H1 (cell line): ENCODE measurements at regions not wholly inside any gene's neighbourhood (a gene's known extent, or its start where the extent isn't known, plus 50 kb on each side); places are given as distances from the start of the nearest gene placed in this dataset.

Experiments
- CTCF ChIA-PET: fragments of 300-600 bp; sonication (Branson Sonifier 250); formaldehyde crosslinking; loops from one replicate; lab custom pipeline; 2021; ENCODE audit not compliant: partially characterized antibody; lab: Charles Lee
- POLR2A ChIA-PET: fragments of 300-600 bp; sonication (Branson Sonifier 250); formaldehyde crosslinking; loops from one replicate; lab custom pipeline; 2021; ENCODE audit warnings: inconsistent platforms; ENCODE audit not compliant: partially characterized antibody; lab: Charles Lee
- DNase-seq, 2 experiments: peaks; one replicate each; pipeline versions ENCODE4 v3.0.0 to v3.0.0-alpha.2; 2010 to 2022; ENCODE audit warnings: low spot score in 2 of 2, low read depth in 1 of 2, mixed read lengths in 1 of 2
- FAIRE-seq: peaks from 2 replicates; lab custom pipeline; 2011; peaks lifted over from hg19 to GRCh38; lab: Jason Lieb, UNC
- H2AFZ ChIP-seq: 2 replicates; pipeline ENCODE4 v1.8.1; 2012; ENCODE audit warnings: low read length, inconsistent platforms
- H2AK5ac ChIP-seq: 2 replicates; pipeline ENCODE4 v1.6.1; 2013; ENCODE audit warnings: low read depth, low read length
- H2BK120ac ChIP-seq: replicated peaks from 2 replicates; pipeline ENCODE3; 2013; ENCODE audit warnings: low read depth, low read length, inconsistent platforms
- H2BK12ac ChIP-seq: 2 replicates; pipeline ENCODE4 v1.6.1; 2013; ENCODE audit warnings: low read depth, low read length
- H2BK15ac ChIP-seq: 2 replicates; pipeline ENCODE4 v1.6.1; 2013; ENCODE audit warnings: low read length
- H2BK20ac ChIP-seq: 2 replicates; pipeline ENCODE4 v1.6.1; 2013; ENCODE audit warnings: low read length
- H2BK5ac ChIP-seq: 2 replicates; pipeline ENCODE4 v1.6.1; 2013; ENCODE audit warnings: low read depth, low read length
- H3K14ac ChIP-seq: 2 replicates; pipeline ENCODE4 v1.6.1; 2013; ENCODE audit warnings: inconsistent platforms; ENCODE audit not compliant: insufficient read length
- H3K18ac ChIP-seq: 2 replicates; pipeline ENCODE4 v1.6.1; 2013; ENCODE audit warnings: low read length; ENCODE audit errors: extremely low read depth
- H3K23ac ChIP-seq: 2 replicates; pipeline ENCODE4 v1.6.1; 2013; ENCODE audit warnings: inconsistent platforms; ENCODE audit not compliant: insufficient read length
- H3K23me2 ChIP-seq: 2 replicates; pipeline ENCODE4 v1.6.1; 2013; ENCODE audit warnings: low read depth, low read length
- H3K27ac ChIP-seq: 2 replicates; pipeline ENCODE4 v1.6.1; 2011; ENCODE audit warnings: low read depth, low read length, inconsistent platforms
- H3K27me3 ChIP-seq, 4 experiments: replicated peaks in 1 of 4; 1 replicate in 1 of 4; 2 replicates in 3 of 4; pipeline versions ENCODE4 v1.6.1 to v1.8.1; 2011 to 2013; ENCODE audit warnings: low read length in 3 of 4, mild to moderate bottlenecking in 3 of 4, inconsistent platforms in 2 of 4, mixed read lengths in 2 of 4, moderate library complexity in 1 of 4; ENCODE audit not compliant: control insufficient read depth in 3 of 4, insufficient read depth in 3 of 4; ENCODE audit errors: extremely low read depth in 1 of 4
- H3K36me3 ChIP-seq, 4 experiments: 2 replicates each; pipeline versions ENCODE4 v1.6.1 to v1.8.1; 2011 to 2013; ENCODE audit warnings: mild to moderate bottlenecking in 4 of 4, low read length in 3 of 4, moderate library complexity in 2 of 4, control low read depth in 1 of 4, inconsistent platforms in 1 of 4; ENCODE audit not compliant: insufficient read depth in 4 of 4, control insufficient read depth in 2 of 4
- H3K4ac ChIP-seq: replicated peaks from 2 replicates; pipeline ENCODE3; 2013; ENCODE audit warnings: low read length, low read depth, mixed read lengths, inconsistent platforms; ENCODE audit not compliant: insufficient read length
- H3K4me1 ChIP-seq, 4 experiments: replicated peaks in 1 of 4; 1 replicate in 1 of 4; 2 replicates in 3 of 4; pipeline versions ENCODE4 v1.6.1 to v1.8.1; 2011 to 2013; ENCODE audit warnings: low read length in 3 of 4, inconsistent platforms in 2 of 4, mixed read lengths in 1 of 4; ENCODE audit not compliant: insufficient read depth in 4 of 4, control insufficient read depth in 3 of 4
- H3K4me2 ChIP-seq, 2 experiments: 2 replicates each; pipeline versions ENCODE4 v1.6.1 to v1.8.1; 2011 to 2013; ENCODE audit warnings: low read depth in 2 of 2, low read length in 2 of 2, control low read depth in 1 of 2, inconsistent platforms in 1 of 2, mild to moderate bottlenecking in 1 of 2; ENCODE audit not compliant: insufficient read depth in 1 of 2
- H3K4me3 ChIP-seq, 4 experiments: fragments of 200-600, 300-600 bp in 1 of 4; sonication (generic), shearing (Covaris generic), sonication (Bioruptor Twin) in 1 of 4; 2 replicates each; pipeline versions ENCODE4 v1.5.1 to v1.8.1; 2011 to 2016; ENCODE audit warnings: low read length in 4 of 4, low read depth in 3 of 4, control low read depth in 2 of 4, inconsistent platforms in 2 of 4, mild to moderate bottlenecking in 2 of 4, mixed read lengths in 1 of 4, moderate library complexity in 1 of 4; ENCODE audit not compliant: insufficient read depth in 2 of 4; ENCODE audit errors: extremely low read depth in 1 of 4
- H3K56ac ChIP-seq: replicated peaks from 2 replicates; pipeline ENCODE3; 2013; ENCODE audit warnings: low read depth, mild to moderate bottlenecking, mixed read lengths, low read length, inconsistent platforms; ENCODE audit not compliant: insufficient read length
- H3K79me1 ChIP-seq: 2 replicates; pipeline ENCODE4 v1.6.1; 2013; ENCODE audit warnings: low read depth, low read length, control low read depth
- H3K79me2 ChIP-seq, 2 experiments: 2 replicates each; pipeline versions ENCODE4 v1.6.1 to v1.8.1; 2012 to 2013; ENCODE audit warnings: low read length in 2 of 2, mild to moderate bottlenecking in 2 of 2, inconsistent platforms in 1 of 2; ENCODE audit not compliant: insufficient read depth in 2 of 2, control insufficient read depth in 1 of 2
- H3K9ac ChIP-seq, 4 experiments: replicated peaks in 1 of 4; 1 replicate in 1 of 4; 2 replicates in 3 of 4; pipeline versions ENCODE4 v1.6.1 to v1.8.1; 2011 to 2013; ENCODE audit warnings: low read depth in 3 of 4, low read length in 3 of 4, control low read depth in 2 of 4, mild to moderate bottlenecking in 2 of 4, moderate library complexity in 2 of 4, inconsistent platforms in 1 of 4; ENCODE audit errors: extremely low read depth in 1 of 4
- H3K9me3 ChIP-seq, 2 experiments: 2 replicates each; pipeline versions ENCODE4 v1.6.1 to v1.8.1; 2012 to 2013; ENCODE audit warnings: mild to moderate bottlenecking in 2 of 2, moderate library complexity in 2 of 2, control low read depth in 1 of 2, inconsistent platforms in 1 of 2, low read depth in 1 of 2, low read length in 1 of 2, mixed read lengths in 1 of 2; ENCODE audit not compliant: insufficient read depth in 2 of 2
- H4K20me1 ChIP-seq, 2 experiments: replicated peaks in 1 of 2; 2 replicates each; pipeline versions ENCODE3 to v1.8.1; 2011 to 2013; ENCODE audit warnings: inconsistent platforms in 2 of 2, low read length in 2 of 2, mild to moderate bottlenecking in 1 of 2; ENCODE audit not compliant: insufficient read depth in 2 of 2, control insufficient read depth in 1 of 2
- H4K5ac ChIP-seq: 2 replicates; pipeline ENCODE4 v1.6.1; 2013; ENCODE audit warnings: low read length, low read depth, mixed read lengths, inconsistent platforms; ENCODE audit not compliant: insufficient read length
- H4K8ac ChIP-seq: 2 replicates; pipeline ENCODE4 v1.8.0; 2013; ENCODE audit warnings: mild to moderate bottlenecking, moderate library complexity, low read length, inconsistent platforms; ENCODE audit not compliant: insufficient read depth; ENCODE audit errors: extremely low read depth
- H4K91ac ChIP-seq: replicated peaks from 2 replicates; pipeline ENCODE3; 2013; ENCODE audit warnings: low read length, mixed read lengths, inconsistent platforms; ENCODE audit not compliant: insufficient read length
- ASH2L ChIP-seq: fragments of 200-600, 300-600 bp; sonication (generic); IDR thresholded peaks from one replicate; pipeline ENCODE4 v1.7.1; 2017; ENCODE audit warnings: low read length
- BRCA1 ChIP-seq: IDR thresholded peaks from 2 replicates; pipeline ENCODE4 v1.6.1; 2012; ENCODE audit warnings: low read depth, low read length, improper control_type of control experiment
- CEBPB ChIP-seq: IDR thresholded peaks from 2 replicates; pipeline ENCODE4 v1.6.1; 2012; ENCODE audit warnings: low read depth, low read length
- CREB1 ChIP-seq: IDR thresholded peaks from 2 replicates; pipeline ENCODE4 v1.6.1; 2012; ENCODE audit warnings: inconsistent platforms
- EP300 ChIP-seq, 2 experiments: IDR thresholded peaks; 1 replicate in 1 of 2; 2 replicates in 1 of 2; pipeline ENCODE4 v1.6.1; 2011 to 2012; ENCODE audit warnings: low read depth in 2 of 2, low read length in 2 of 2, mild to moderate bottlenecking in 2 of 2, borderline replicate concordance in 1 of 2, inconsistent platforms in 1 of 2, moderate library complexity in 1 of 2
- GTF2F1 ChIP-seq: IDR thresholded peaks from 2 replicates; pipeline ENCODE4 v1.6.1; 2012; ENCODE audit warnings: low read depth, low read length, improper control_type of control experiment, borderline replicate concordance
- HDAC2 ChIP-seq, 2 experiments: fragments of 300-600 bp in 1 of 2; sonication (generic) in 1 of 2; IDR thresholded peaks; 2 replicates each; pipeline ENCODE4 v1.6.1; 2011 to 2012; ENCODE audit warnings: low read depth in 2 of 2, low read length in 2 of 2, mild to moderate bottlenecking in 2 of 2, moderate library complexity in 2 of 2, borderline replicate concordance in 1 of 2, inconsistent platforms in 1 of 2
- HDAC6 ChIP-seq: IDR thresholded peaks from one replicate; pipeline ENCODE4 v1.7.1; 2012; ENCODE audit warnings: low read depth, mild to moderate bottlenecking, inconsistent platforms, low read length, moderate library complexity
- KDM1A ChIP-seq: fragments of 200-600, 300-600 bp; sonication (generic); IDR thresholded peaks from 2 replicates; pipeline ENCODE4 v1.7.1; 2016; ENCODE audit warnings: mild to moderate bottlenecking, low read length, borderline replicate concordance
- PHF8 ChIP-seq: fragments of 200-600 bp; sonication (generic); conservative IDR thresholded peaks from 2 replicates; pipeline ENCODE4 v1.7.1; 2012; ENCODE audit warnings: low read depth, mild to moderate bottlenecking, inconsistent platforms, low read length, moderate library complexity
- SAP30 ChIP-seq: fragments of 300-600 bp; sonication (generic); IDR thresholded peaks from 2 replicates; pipeline ENCODE4 v1.7.1; 2012; ENCODE audit warnings: low read length, moderate library complexity, mild to moderate bottlenecking, inconsistent platforms; ENCODE audit not compliant: insufficient read depth, insufficient replicate concordance
- SP4 ChIP-seq: IDR thresholded peaks from 2 replicates; pipeline ENCODE4 v1.6.1; 2012; ENCODE audit warnings: low read length, inconsistent platforms
- ZNF274 ChIP-seq: IDR thresholded peaks from 2 replicates; pipeline ENCODE4 v1.7.0; 2012; ENCODE audit warnings: low read length, borderline replicate concordance; ENCODE audit errors: extremely low read depth
- TF ChIP-seq, protein P1 (sequence below): IDR thresholded peaks from 2 replicates; pipeline ENCODE4 v1.6.1; 2012; ENCODE audit warnings: inconsistent platforms

DNA sequence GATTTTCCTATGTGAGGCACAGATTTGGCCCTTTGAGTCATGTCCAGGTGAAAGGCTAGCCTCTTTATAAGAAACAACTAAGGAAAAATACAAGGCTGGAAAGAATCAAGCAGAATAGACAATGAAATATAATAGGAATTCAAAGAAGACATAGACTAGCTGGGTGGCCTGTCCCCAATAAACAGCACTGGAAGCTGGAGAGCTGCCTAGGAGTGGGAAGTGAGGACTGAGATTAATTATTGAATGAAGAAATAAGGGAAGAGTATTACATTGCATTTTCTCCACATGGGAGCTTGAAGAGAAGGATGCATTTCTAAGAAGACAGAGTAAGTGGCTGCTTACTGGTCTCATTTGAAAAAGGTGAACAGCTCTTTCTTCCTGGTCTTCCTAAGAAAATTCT is 100.0 kb downstream of the CCDC34 start:
- H3K18ac ChIP-seq: no peak overlapping the region
- no peaks in the 10 kb centered on the region for H3K4me1 ChIP-seq
- no peaks in the 10 kb centered on the region for H4K20me1 ChIP-seq
- no peak overlapping the region for H4K91ac ChIP-seq
- no peak overlapping the region for H2BK12ac ChIP-seq
- H3K23me2 ChIP-seq: no peaks in the 10 kb centered on the region
- no peak overlapping the region for H3K27ac ChIP-seq
- H2BK15ac ChIP-seq: no peak overlapping the region
- ChIA-PET CTCF (no interaction called here), POLR2A (no interaction called here)
- DNase-seq (no peak), FAIRE-seq (no peak)
- TF ChIP-seq PHF8: no peak
- no peak for TF ChIP-seq SAP30
- TF ChIP-seq ZNF274: no peak
- TF ChIP-seq ASH2L: no peak
- no peak for TF ChIP-seq SP4
- TF ChIP-seq CREB1: no peak
- no peak for TF ChIP-seq EP300 (IDR thresholded peaks at IDR 0.05; ENCODE audit: borderline replicate concordance in 1 of 2, low read depth in 2 of 2, low read length in 2 of 2)
- TF ChIP-seq HDAC6: no peak
- no peak for TF ChIP-seq KDM1A
- TF ChIP-seq HDAC2 (IDR thresholded peaks at IDR 0.05; ENCODE audit: borderline replicate concordance in 1 of 2, low read depth in 2 of 2, low read length in 2 of 2): no peak
- TF ChIP-seq BRCA1: no peak
- TF ChIP-seq CEBPB: no peak
- TF ChIP-seq, protein P1, sequence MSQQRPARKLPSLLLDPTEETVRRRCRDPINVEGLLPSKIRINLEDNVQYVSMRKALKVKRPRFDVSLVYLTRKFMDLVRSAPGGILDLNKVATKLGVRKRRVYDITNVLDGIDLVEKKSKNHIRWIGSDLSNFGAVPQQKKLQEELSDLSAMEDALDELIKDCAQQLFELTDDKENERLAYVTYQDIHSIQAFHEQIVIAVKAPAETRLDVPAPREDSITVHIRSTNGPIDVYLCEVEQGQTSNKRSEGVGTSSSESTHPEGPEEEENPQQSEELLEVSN: no peak
- TF ChIP-seq GTF2F1: no peak
- H3K23ac ChIP-seq: no peak overlapping the region
- no peaks in the 10 kb centered on the region for H3K36me3 ChIP-seq
- H3K79me1 ChIP-seq: no peaks in the 10 kb centered on the region
- H2AK5ac ChIP-seq: no peak overlapping the region
- no peak overlapping the region for H3K9ac ChIP-seq
- no peaks in the 10 kb centered on the region for H3K9me3 ChIP-seq
- H3K27me3 ChIP-seq: no peaks in the 10 kb centered on the region
- H3K56ac ChIP-seq: no peak overlapping the region
- no peak overlapping the region for H4K5ac ChIP-seq
- H3K14ac ChIP-seq: no peak overlapping the region
- H2AFZ ChIP-seq: no peak overlapping the region
- no peak overlapping the region for H4K8ac ChIP-seq
- no peak overlapping the region for H2BK120ac ChIP-seq
- no peak overlapping the region for H3K4me2 ChIP-seq
- no peak overlapping the region for H2BK5ac ChIP-seq
- no peak overlapping the region for H3K4me3 ChIP-seq
- H3K79me2 ChIP-seq: no peaks in the 10 kb centered on the region
- H2BK20ac ChIP-seq: no peak overlapping the region
- H3K4ac ChIP-seq: no peak overlapping the region
